KMS-11 (cell line): ENCODE measurements at regions not wholly inside any gene's neighbourhood (a gene's known extent, or its start where the extent isn't known, plus 50 kb on each side); places are given as distances from the start of the nearest gene placed in this dataset.
A peak's percentile ranks its signal among the peaks of the same experiment; 100 is the strongest.

Experiments used
- H2AFZ ChIP-seq: fragments of 200-600 bp; sonication (generic); 2 replicates; pipeline ENCODE4 v1.6.1; 2016; ENCODE audit warnings: antibody characterized with exemption, mixed run types, low read depth
- H3K27ac ChIP-seq: fragments of 200-600 bp; sonication (generic); 2 replicates; pipeline ENCODE4 v1.6.1; 2016; ENCODE audit warnings: mild to moderate bottlenecking, mixed run types
- H3K27me3 ChIP-seq: fragments of 200-600 bp; sonication (generic); 2 replicates; pipeline ENCODE4 v1.6.1; 2017; ENCODE audit warnings: mild to moderate bottlenecking, low read depth, mixed run types, moderate library complexity; ENCODE audit not compliant: insufficient read depth
- H3K36me3 ChIP-seq: fragments of 200-600 bp; sonication (generic); 2 replicates; pipeline ENCODE4 v1.6.1; 2017; ENCODE audit warnings: mild to moderate bottlenecking, mixed run types; ENCODE audit not compliant: insufficient read depth
- H3K4me1 ChIP-seq: fragments of 200-600 bp; sonication (generic); 2 replicates; pipeline ENCODE4 v1.6.1; 2016; ENCODE audit warnings: mild to moderate bottlenecking, low read depth, mixed run types; ENCODE audit not compliant: poor library complexity, severe bottlenecking
- H3K4me2 ChIP-seq: fragments of 200-600 bp; sonication (generic); 2 replicates; pipeline ENCODE4 v1.7.0; 2016; ENCODE audit warnings: mild to moderate bottlenecking, mixed run types
- H3K4me3 ChIP-seq: fragments of 200-600 bp; sonication (generic); IDR thresholded peaks from 2 replicates; pipeline ENCODE4 v1.6.1; 2017; ENCODE audit warnings: low read depth, low read length, mixed read lengths; ENCODE audit not compliant: insufficient read depth
- H3K79me2 ChIP-seq: fragments of 200-600 bp; sonication (generic); 2 replicates; pipeline ENCODE4 v1.6.1; 2016; ENCODE audit warnings: low read depth, mixed run types; ENCODE audit not compliant: insufficient read depth
- H3K9ac ChIP-seq: fragments of 200-600 bp; sonication (generic); 2 replicates; pipeline ENCODE4 v1.6.1; 2016; ENCODE audit warnings: mild to moderate bottlenecking, mixed run types
- H4K20me1 ChIP-seq: fragments of 200-600 bp; sonication (generic); 2 replicates; pipeline ENCODE4 v1.6.1; 2016; ENCODE audit warnings: mild to moderate bottlenecking, mixed run types; ENCODE audit not compliant: insufficient read depth
- CTCF ChIP-seq: fragments of 200-600 bp; sonication (generic); conservative IDR thresholded peaks from 2 replicates; pipeline ENCODE4 v1.6.1; 2017; ENCODE audit warnings: low read depth, mild to moderate bottlenecking, antibody characterized with exemption, low read length, moderate library complexity, mixed read lengths

GRCh38 chr2:64930258-64930671 lies 58.9 kb upstream of the SLC1A4 start:
- Histone ChIP-seq H2AFZ (no peak overlapping the region), H3K4me1 (peaks cover 46% of the 10 kb centered on the region), H3K36me3 (no peaks in the 10 kb centered on the region), H3K4me3 (no peak overlapping the region), H3K27me3 (no peaks in the 10 kb centered on the region), H3K27ac (no peak overlapping the region), H4K20me1 (no peaks in the 10 kb centered on the region), H3K9ac (no peak overlapping the region), H3K79me2 (no peaks in the 10 kb centered on the region), H3K4me2 (no peak overlapping the region)
- TF ChIP-seq CTCF: no peak

GRCh38 chr2:64931246-64932115 lies 57.7 kb upstream of the SLC1A4 start:
- Histone ChIP-seq H3K79me2 (peaks cover 5% of the 10 kb centered on the region; the same call in 1 of the 2 replicates), H3K9ac (no peak overlapping the region), H3K27me3 (no peaks in the 10 kb centered on the region), H3K36me3 (no peaks in the 10 kb centered on the region), H2AFZ (no peak overlapping the region), H3K27ac (no peak overlapping the region), H4K20me1 (no peaks in the 10 kb centered on the region), H3K4me1 (peaks cover 46% of the 10 kb centered on the region), H3K4me2 (no peak overlapping the region), H3K4me3 (no peak overlapping the region)
- no peak for TF ChIP-seq CTCF

GRCh38 chr2:64932116-64932370 lies 57.2 kb upstream of the SLC1A4 start:
- Histone ChIP-seq H3K27me3 (no peaks in the 10 kb centered on the region), H3K9ac (no peak overlapping the region), H3K27ac (no peak overlapping the region), H3K79me2 (peaks cover 8% of the 10 kb centered on the region; the same call in 1 of the 2 replicates), H3K4me1 (peaks cover 49% of the 10 kb centered on the region), H2AFZ (no peak overlapping the region), H3K4me3 (no peak overlapping the region), H4K20me1 (no peaks in the 10 kb centered on the region), H3K4me2 (peak overlapping the region; percentile 30; the same call in 1 of the 2 replicates), H3K36me3 (no peaks in the 10 kb centered on the region)
- TF ChIP-seq CTCF: no peak

- Histone ChIP-seq H3K27ac (peak overlapping the region; percentile 16), H3K27me3 (no peaks in the 10 kb centered on the region), H3K36me3 (no peaks in the 10 kb centered on the region), H3K4me2 (peak overlapping the region; percentile 30; the same call in 1 of the 2 replicates), H2AFZ (no peak overlapping the region), H3K9ac (no peak overlapping the region), H3K4me1 (peaks cover 49% of the 10 kb centered on the region), H3K79me2 (peaks cover 8% of the 10 kb centered on the region; the same call in 1 of the 2 replicates), H4K20me1 (no peaks in the 10 kb centered on the region), H3K4me3 (no peak overlapping the region)
- TF ChIP-seq CTCF: no peak
Measured at GRCh38 chr2:64932371-64933216, 56.6 kb upstream of the SLC1A4 start.
